ENCODE measurements at regions not wholly inside any gene's neighbourhood (a gene's known extent, or its start where the extent isn't known, plus 50 kb on each side); places are given as distances from the start of the nearest gene placed in this dataset.

DNA sequence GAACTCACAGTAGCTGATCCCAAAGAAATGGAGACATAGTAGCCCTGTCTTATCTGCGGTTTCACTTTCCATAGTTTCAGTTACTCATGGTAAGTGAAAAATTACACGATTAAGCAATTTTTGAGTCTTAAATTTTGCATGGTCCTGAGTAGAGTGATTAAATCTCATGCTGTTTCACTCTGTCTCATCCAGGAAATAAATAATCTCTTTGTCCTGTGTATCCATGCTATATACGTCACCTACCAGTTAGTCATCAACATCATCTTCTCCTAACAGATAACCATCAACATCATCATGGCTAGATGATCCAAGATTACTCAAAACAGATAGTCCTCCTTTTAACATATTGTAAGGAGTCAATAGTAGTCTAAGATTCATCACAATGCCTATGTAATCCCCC is 1589.3 kb downstream of the BRINP3 start:
- TF ChIP-seq, protein P1, sequence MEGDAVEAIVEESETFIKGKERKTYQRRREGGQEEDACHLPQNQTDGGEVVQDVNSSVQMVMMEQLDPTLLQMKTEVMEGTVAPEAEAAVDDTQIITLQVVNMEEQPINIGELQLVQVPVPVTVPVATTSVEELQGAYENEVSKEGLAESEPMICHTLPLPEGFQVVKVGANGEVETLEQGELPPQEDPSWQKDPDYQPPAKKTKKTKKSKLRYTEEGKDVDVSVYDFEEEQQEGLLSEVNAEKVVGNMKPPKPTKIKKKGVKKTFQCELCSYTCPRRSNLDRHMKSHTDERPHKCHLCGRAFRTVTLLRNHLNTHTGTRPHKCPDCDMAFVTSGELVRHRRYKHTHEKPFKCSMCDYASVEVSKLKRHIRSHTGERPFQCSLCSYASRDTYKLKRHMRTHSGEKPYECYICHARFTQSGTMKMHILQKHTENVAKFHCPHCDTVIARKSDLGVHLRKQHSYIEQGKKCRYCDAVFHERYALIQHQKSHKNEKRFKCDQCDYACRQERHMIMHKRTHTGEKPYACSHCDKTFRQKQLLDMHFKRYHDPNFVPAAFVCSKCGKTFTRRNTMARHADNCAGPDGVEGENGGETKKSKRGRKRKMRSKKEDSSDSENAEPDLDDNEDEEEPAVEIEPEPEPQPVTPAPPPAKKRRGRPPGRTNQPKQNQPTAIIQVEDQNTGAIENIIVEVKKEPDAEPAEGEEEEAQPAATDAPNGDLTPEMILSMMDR (IDR thresholded peaks at IDR 0.05; ENCODE audit: low read depth, low read length): no peak
- in situ Hi-C loops (cut with HindIII; ENCODE audit: low sequenced_read_pairs): no loop called here
- no peak for DNase-seq (ENCODE audit: low read depth, low spot score)
- H3K4me3 ChIP-seq (ENCODE audit: low read depth, low read length): no peak overlapping the region

DNA sequence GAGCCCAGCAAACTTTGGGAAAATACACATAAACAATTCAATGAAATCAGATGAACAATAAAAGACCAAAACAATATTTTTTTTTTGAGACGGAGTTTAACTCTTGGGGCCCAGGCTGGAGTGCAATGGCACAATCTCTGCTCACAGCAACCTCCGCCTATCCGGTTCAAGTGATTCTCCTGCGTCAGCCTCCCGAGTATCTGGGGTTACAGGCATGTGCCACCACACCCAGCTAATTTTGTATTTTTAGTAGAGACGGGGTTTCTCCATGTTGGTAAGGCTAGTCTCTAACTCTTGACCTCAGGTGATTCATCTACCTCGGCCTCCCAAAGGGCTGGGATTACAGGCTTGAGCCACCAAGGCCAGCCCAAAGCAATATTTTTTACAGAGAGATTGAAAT is 1588.5 kb downstream of the BRINP3 start:
- H3K4me3 ChIP-seq (ENCODE audit: low read depth, low read length): no peak overlapping the region
- in situ Hi-C loops (cut with HindIII; ENCODE audit: low sequenced_read_pairs): no loop called here
- no peak for DNase-seq (ENCODE audit: low read depth, low spot score)
- TF ChIP-seq, protein P1 (IDR thresholded peaks at IDR 0.05; ENCODE audit: low read depth, low read length): no peak

DNA sequence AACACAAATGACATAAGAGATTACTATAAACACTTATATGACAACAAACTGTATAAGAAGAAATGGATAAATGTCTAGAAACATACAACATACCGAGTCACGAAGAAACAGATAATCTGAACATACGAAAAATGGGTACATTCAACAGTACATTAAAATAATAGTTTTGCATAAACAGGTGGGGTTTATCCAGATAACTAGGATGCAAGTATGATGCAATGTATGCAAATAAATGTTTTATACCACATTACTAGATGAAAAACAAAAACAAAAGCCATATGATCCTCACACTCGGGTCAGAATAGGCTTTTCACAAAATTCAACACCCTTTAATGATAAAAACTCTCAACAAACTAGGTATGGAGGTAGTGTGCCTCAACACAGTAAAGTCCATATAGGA is 1585.7 kb downstream of the BRINP3 start:
- in situ Hi-C loops (cut with HindIII; ENCODE audit: low sequenced_read_pairs): no loop called here
- TF ChIP-seq, protein P1 (IDR thresholded peaks at IDR 0.05; ENCODE audit: low read depth, low read length): no peak
- DNase-seq (ENCODE audit: low read depth, low spot score): no peak
- H3K4me3 ChIP-seq (ENCODE audit: low read depth, low read length): no peak overlapping the region

DNA sequence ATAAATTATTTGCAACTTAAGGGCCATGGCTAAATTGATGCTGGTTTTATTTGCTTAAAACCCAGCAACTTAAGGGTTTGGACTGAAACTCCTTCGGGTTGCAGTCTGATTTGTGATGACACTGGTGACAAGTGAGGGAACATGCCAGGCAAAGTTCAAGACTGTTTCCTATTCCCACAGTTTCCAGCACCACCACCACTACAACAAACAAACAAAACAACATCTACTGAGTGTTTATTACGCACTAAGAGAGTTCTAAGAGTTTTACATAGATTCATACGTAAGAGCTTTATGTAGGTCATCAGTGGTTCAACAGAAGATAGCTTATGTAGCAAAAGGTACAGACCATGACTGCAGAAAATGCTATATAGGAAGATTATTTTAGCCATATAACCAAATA is 1582.1 kb downstream of the BRINP3 start:
- H3K4me3 ChIP-seq (ENCODE audit: low read depth, low read length): no peak overlapping the region
- TF ChIP-seq, protein P1 (IDR thresholded peaks at IDR 0.05; ENCODE audit: low read depth, low read length): no peak
- in situ Hi-C loops (cut with HindIII; ENCODE audit: low sequenced_read_pairs): no loop called here
- DNase-seq (ENCODE audit: low read depth, low spot score): no peak

DNA sequence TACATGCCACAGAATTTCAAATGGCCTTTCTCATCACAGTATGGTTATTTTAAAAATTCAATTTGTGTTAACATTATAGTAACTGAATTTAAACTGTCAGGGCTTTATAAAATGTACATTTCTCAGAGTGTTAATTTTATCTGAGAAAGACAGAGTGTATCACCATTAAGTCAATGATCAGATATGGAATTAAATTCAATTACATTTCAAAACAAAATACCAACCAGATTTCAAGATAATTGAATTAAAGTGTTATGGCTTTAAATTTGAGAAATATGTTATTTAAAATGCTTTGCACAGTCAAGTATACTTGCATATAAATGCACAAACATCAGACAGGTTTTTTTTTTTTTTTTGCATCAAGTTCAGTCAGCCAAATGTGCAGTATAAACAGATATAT is 1574.4 kb downstream of the BRINP3 start:
- no peak overlapping the region for H3K4me3 ChIP-seq (ENCODE audit: low read depth, low read length)
- in situ Hi-C loops (cut with HindIII; ENCODE audit: low sequenced_read_pairs): no loop called here
- DNase-seq (ENCODE audit: low read depth, low spot score): no peak
- TF ChIP-seq, protein P1 (IDR thresholded peaks at IDR 0.05; ENCODE audit: low read depth, low read length): no peak

DNA sequence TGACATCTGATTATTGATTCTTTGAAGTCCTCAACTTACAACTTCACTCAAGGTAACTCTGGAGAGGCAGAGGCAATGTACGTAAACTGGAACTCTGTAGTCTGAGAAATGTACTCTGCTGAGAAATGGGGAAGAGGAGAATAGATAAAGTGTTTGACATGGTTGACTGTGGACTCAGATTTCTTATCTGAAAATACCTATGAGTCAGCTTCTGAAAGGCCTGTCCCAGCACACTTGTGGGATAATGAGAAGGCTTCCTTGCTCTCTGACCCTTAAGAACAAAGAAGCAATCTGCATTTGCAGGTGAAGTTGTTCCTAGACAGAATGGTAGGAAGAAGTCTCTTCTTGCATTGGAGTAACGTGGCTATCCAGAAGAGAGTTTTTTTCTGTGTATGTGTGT is 1573.5 kb downstream of the BRINP3 start:
- H3K4me3 ChIP-seq (ENCODE audit: low read depth, low read length): no peak overlapping the region
- in situ Hi-C loops (cut with HindIII; ENCODE audit: low sequenced_read_pairs): no loop called here
- DNase-seq (ENCODE audit: low read depth, low spot score): peak; percentile 1
- TF ChIP-seq, protein P1 (IDR thresholded peaks at IDR 0.05; ENCODE audit: low read depth, low read length): no peak

Measured in astrocyte of the spinal cord (primary cell).